DOHH2 (cell line): ENCODE measurements at regions not wholly inside any gene's neighbourhood (a gene's known extent, or its start where the extent isn't known, plus 50 kb on each side); places are given as distances from the start of the nearest gene placed in this dataset.

Source experiments
- H3F3A ChIP-seq: fragments of 200-600 bp; sonication (generic), shearing (Covaris generic); 2 replicates; pipeline ENCODE4 v1.6.0; 2016; ENCODE audit warnings: antibody characterized with exemption, mild to moderate bottlenecking; ENCODE audit not compliant: control insufficient read depth, insufficient read depth
- H3K27ac ChIP-seq: fragments of 200-600 bp; sonication (generic); 2 replicates; pipeline ENCODE4 v1.5.1; 2014; ENCODE audit warnings: low read depth, mild to moderate bottlenecking, low read length, moderate library complexity
- H3K27me3 ChIP-seq: fragments of 200-600 bp; sonication (generic); 2 replicates; pipeline ENCODE4 v1.6.1; 2014; ENCODE audit warnings: mild to moderate bottlenecking, low read length, mixed read lengths; ENCODE audit not compliant: control insufficient read depth
- H3K36me3 ChIP-seq: fragments of 200-600 bp; sonication (generic); 2 replicates; pipeline ENCODE4 v1.6.1; 2014; ENCODE audit warnings: mild to moderate bottlenecking, low read length, moderate library complexity, mixed read lengths; ENCODE audit not compliant: control insufficient read depth
- H3K4me1 ChIP-seq: fragments of 200-600 bp; sonication (generic); 2 replicates; pipeline ENCODE4 v1.6.1; 2014; ENCODE audit warnings: mild to moderate bottlenecking, low read length, mixed read lengths; ENCODE audit not compliant: control insufficient read depth
- H3K4me2 ChIP-seq: fragments of 200-600 bp; sonication (generic); 2 replicates; pipeline ENCODE4 v1.6.0; 2014; ENCODE audit warnings: mild to moderate bottlenecking, low read length, moderate library complexity
- H3K4me3 ChIP-seq: fragments of 200-600 bp; sonication (generic); 2 replicates; pipeline ENCODE4 v1.5.1; 2014; ENCODE audit warnings: mild to moderate bottlenecking, low read length, mixed read lengths
- H3K79me2 ChIP-seq: fragments of 200-600 bp; sonication (generic); 2 replicates; pipeline ENCODE4 v1.6.1; 2014; ENCODE audit warnings: mild to moderate bottlenecking, low read length, mixed read lengths; ENCODE audit not compliant: control insufficient read depth
- H3K9me2 ChIP-seq: fragments of 200-600 bp; sonication (generic); replicated peaks from 2 replicates; pipeline ENCODE4 v1.6.1; 2014; ENCODE audit warnings: mild to moderate bottlenecking, low read length, mixed read lengths; ENCODE audit not compliant: control insufficient read depth
- H3K9me3 ChIP-seq: fragments of 200-600 bp; sonication (generic); 2 replicates; pipeline ENCODE4 v1.6.1; 2014; ENCODE audit warnings: antibody characterized with exemption, low read length, mixed read lengths; ENCODE audit not compliant: control insufficient read depth, insufficient read depth
- H4K20me1 ChIP-seq: fragments of 200-600 bp; sonication (generic); 2 replicates; pipeline ENCODE4 v1.6.0; 2014; ENCODE audit warnings: low read depth, mild to moderate bottlenecking, antibody characterized with exemption, low read length, moderate library complexity; ENCODE audit not compliant: control insufficient read depth, insufficient read depth
- CTCF ChIP-seq: fragments of 200-600 bp; sonication (generic); IDR thresholded peaks from one replicate; pipeline ENCODE4 v1.5.1; 2014; ENCODE audit warnings: antibody characterized with exemption, mild to moderate bottlenecking, low read depth, low read length; ENCODE audit not compliant: poor library complexity, severe bottlenecking
- EZH2phosphoT487 ChIP-seq: fragments of 200-600 bp; sonication (generic); IDR thresholded peaks from 2 replicates; pipeline ENCODE4 v1.6.1; 2017; ENCODE audit warnings: borderline replicate concordance, mild to moderate bottlenecking, antibody characterized with exemption, low read length, moderate library complexity, mixed read lengths

- H3K4me1 ChIP-seq, result peaks cover 63% of the 10 kb centered on the region
- no peak overlapping the region for H3K4me3 ChIP-seq
- H3K79me2 ChIP-seq, result peaks cover 99% of the 10 kb centered on the region
- H3F3A ChIP-seq, result peaks cover 4% of the 10 kb centered on the region
- no peak for TF ChIP-seq EZH2phosphoT487
- TF ChIP-seq CTCF, result no peak
- H3K4me2 ChIP-seq, result no peak overlapping the region
- peaks cover 17% of the 10 kb centered on the region for H4K20me1 ChIP-seq
- H3K36me3 ChIP-seq, result peaks cover 91% of the 10 kb centered on the region
- H3K27ac ChIP-seq, result no peak overlapping the region
- H3K27me3 ChIP-seq, result no peaks in the 10 kb centered on the region
- no peaks in the 10 kb centered on the region for H3K9me3 ChIP-seq
- no peaks in the 10 kb centered on the region for H3K9me2 ChIP-seq
These were observed 280.1 kb downstream of the PTPRC start for GRCh38 chr1:198918920-198919319.

GRCh38 chr1:198919667-198920398 is 281.0 kb downstream of the PTPRC start:
- Histone ChIP-seq H3K4me2 (peak overlapping the region; percentile 5; the same call in 1 of the 2 replicates), H3K4me1 (peaks cover 71% of the 10 kb centered on the region), H3K9me3 (no peaks in the 10 kb centered on the region), H3K27ac (no peak overlapping the region), H3K79me2 (peaks cover 99% of the 10 kb centered on the region), H3K9me2 (no peaks in the 10 kb centered on the region), H3K36me3 (peaks cover 91% of the 10 kb centered on the region), H4K20me1 (peaks cover 17% of the 10 kb centered on the region), H3K4me3 (no peak overlapping the region), H3F3A (peaks cover 4% of the 10 kb centered on the region), H3K27me3 (no peaks in the 10 kb centered on the region)
- TF ChIP-seq CTCF (no peak), EZH2phosphoT487 (no peak)

GRCh38 chr1:198922638-198923430 is 284.0 kb downstream of the PTPRC start:
- Histone ChIP-seq H3K9me2 (no peaks in the 10 kb centered on the region), H3F3A (no peaks in the 10 kb centered on the region; the same call in 1 of the 2 replicates), H3K4me2 (peak overlapping the region; percentile 15), H3K27me3 (no peaks in the 10 kb centered on the region), H3K79me2 (peaks cover 99% of the 10 kb centered on the region), H3K4me1 (peaks cover 71% of the 10 kb centered on the region), H3K9me3 (no peaks in the 10 kb centered on the region), H3K27ac (no peak overlapping the region), H3K36me3 (peaks cover 91% of the 10 kb centered on the region), H4K20me1 (peaks cover 11% of the 10 kb centered on the region), H3K4me3 (no peak overlapping the region)
- TF ChIP-seq CTCF, result no peak
